ENCODE measurements at regions not wholly inside any gene's neighbourhood (a gene's known extent, or its start where the extent isn't known, plus 50 kb on each side); places are given as distances from the start of the nearest gene placed in this dataset.
"Not testable (repeated sequence)": the region's sequence is repeated elsewhere in the genome, so short reads cannot be mapped to it uniquely, and the experiment has no call there.

DNA sequence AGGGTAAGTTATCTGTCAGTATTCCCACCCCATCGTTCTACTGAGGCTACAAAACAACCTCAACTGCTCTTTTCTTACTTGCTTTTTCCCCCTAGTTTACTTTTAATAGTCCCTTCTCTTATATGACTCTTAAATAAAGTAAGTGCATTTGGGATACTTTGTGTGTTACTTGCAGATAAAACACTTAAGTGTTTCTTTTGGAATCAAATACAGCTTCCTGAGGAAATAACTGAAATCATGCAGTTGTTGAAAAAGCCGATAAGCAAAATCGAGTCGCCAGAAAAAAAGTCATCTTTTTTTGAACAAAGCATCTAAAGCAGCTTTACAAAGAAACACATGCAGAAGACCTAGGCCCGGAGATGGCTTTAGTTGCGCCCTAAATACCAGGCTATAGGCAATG, 53.5 kb upstream of the EPB41L4A start:
- DNase-seq (no peak), ATAC-seq (no peak)
- Mint-ChIP-seq H3K4me1 (no peaks in the 10 kb centered on the region), H3K4me3 (no peak overlapping the region), H3K9me3 (no peaks in the 10 kb centered on the region), H3K27me3 (peaks cover 23% of the 10 kb centered on the region), H3K27ac (no peak overlapping the region)

DNA sequence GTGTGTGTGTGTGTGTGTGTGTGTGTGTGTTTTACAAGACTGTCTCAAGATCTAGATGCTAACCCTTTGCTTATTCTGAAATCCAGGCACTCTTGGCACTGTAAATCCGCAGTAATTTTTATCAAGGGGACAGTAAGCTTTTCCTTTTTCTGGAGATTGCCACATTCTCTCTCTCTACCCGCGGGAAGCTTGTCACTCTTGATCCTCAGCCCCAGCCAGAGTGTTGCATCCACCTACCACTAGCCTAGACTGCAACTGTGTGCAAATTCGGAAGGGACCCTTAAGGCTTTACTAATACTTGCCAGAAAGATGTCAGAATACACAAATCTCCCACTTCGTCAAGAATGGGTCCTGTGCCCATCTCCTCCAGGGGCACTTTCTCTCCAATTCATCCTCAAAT, 54.9 kb upstream of the EPB41L4A start:
- Mint-ChIP-seq H3K27me3 (peaks cover 31% of the 10 kb centered on the region), H3K27ac (no peak overlapping the region), H3K4me1 (no peaks in the 10 kb centered on the region), H3K4me3 (no peak overlapping the region), H3K9me3 (no peaks in the 10 kb centered on the region)
- ATAC-seq: no peak
- no peak for DNase-seq

DNA sequence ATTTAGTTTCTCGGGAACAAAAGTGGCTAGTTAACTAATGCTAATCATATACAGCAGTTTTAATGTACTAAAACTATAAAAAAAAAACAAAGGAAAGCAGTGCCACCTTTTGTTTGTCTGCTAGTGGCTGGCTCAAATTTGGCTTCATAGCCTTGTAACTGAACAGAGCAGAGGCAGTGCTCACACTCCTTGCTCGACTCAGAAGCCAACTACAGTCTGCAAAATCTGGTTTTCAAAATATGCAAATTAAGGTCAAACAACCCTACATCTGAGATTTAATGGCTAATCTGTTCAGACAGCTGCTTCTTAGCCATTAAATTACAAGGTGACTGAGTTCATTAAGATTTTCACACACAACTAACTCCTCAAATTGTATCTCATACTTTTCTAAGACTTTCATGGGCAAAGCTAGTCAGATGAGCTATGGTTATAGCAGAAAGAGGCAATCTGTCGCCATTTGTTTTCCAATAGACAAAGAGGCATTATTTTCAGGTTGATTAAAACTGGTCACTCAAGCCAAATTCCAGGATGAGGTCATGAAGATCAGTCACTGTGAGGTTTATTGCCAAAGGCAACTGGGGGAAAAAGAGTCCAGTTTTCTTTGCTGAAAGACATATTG, 56.8 kb upstream of the EPB41L4A start:
- no peak overlapping the region for H3K4me3 Mint-ChIP-seq
- H3K4me1 Mint-ChIP-seq: no peaks in the 10 kb centered on the region
- no peak overlapping the region for H3K27ac Mint-ChIP-seq
- peaks cover 29% of the 10 kb centered on the region for H3K27me3 Mint-ChIP-seq
- no peaks in the 10 kb centered on the region for H3K9me3 Mint-ChIP-seq
- DNase-seq: no peak
- no peak for ATAC-seq

DNA sequence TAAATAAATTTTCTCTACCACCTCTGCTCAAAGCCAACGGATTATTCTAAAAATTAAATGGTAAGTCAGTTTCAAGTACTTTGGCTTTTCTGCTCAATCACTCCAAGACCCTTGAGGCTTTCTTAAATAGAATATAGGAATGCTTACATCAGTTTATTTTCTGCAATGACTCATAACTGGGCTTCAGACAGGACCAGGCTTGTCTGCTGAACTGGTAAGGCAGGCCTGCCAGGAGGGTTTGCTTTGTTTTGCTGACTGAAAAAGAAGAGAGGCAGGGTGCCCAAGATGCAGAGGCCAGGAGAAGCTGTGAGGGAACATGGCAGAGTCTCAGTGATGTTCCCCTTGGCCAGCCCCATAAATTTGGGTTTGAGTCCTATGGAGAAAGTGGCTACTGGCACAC, 60.3 kb upstream of the EPB41L4A start:
- H3K9me3 Mint-ChIP-seq: peaks cover 0 to 12% of the 10 kb centered on the region in 2 donors
- H3K27me3 Mint-ChIP-seq: peaks cover 25% of the 10 kb centered on the region
- DNase-seq: no peak
- ATAC-seq: no peak
- no peak overlapping the region for H3K4me3 Mint-ChIP-seq
- no peaks in the 10 kb centered on the region for H3K4me1 Mint-ChIP-seq
- H3K27ac Mint-ChIP-seq: no peak overlapping the region

DNA sequence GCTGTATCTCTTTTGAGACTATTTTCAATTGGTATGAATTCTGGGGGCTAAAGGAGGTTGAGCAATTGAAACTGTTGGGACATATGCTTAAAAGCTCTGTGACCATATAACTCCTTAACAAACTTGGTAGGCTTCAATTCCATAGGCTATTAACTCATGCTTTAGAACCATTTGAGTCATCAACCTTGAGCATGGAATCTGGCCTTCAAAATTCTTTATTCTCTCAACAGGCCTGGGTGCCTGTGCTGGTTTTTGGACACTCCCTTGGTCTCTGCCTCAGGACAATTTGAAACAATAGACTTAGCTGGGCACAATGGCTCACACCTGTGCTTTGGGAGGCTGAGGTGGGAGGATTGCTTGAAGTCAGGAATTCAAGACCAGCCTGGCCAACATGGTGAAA, 61.4 kb upstream of the EPB41L4A start:
- Mint-ChIP-seq H3K4me1 (no peaks in the 10 kb centered on the region), H3K9me3 (peaks cover 0 to 17% of the 10 kb centered on the region in 2 donors), H3K27me3 (peaks cover 24% of the 10 kb centered on the region), H3K4me3 (no peak overlapping the region), H3K27ac (no peak overlapping the region)
- no peak for DNase-seq
- no peak for ATAC-seq

DNA sequence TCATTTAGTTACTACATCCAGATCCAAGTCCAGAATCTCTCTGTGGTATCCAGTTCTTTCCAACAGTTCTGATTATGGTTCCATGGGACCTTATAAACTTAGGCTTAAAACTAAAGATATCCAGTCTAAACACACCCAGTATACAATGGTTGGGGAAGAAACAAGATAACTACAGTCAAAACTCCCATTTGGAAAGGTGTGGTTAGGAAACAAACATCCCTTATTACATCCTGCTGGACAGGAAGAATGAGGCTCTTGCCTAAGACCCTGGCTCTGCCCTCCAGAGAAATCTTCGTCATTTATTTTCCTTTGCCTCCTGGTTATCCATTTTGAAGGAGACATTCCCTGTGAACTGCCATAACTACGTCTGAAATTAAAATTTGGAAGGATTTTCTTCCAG, 64.6 kb upstream of the EPB41L4A start:
- no peaks in the 10 kb centered on the region for H3K4me1 Mint-ChIP-seq
- peaks cover 0 to 17% of the 10 kb centered on the region in 2 donors for H3K9me3 Mint-ChIP-seq
- DNase-seq: no peak
- no peak overlapping the region for H3K27ac Mint-ChIP-seq
- no peak for ATAC-seq
- peaks cover 27% of the 10 kb centered on the region for H3K27me3 Mint-ChIP-seq
- H3K4me3 Mint-ChIP-seq: no peak overlapping the region

DNA sequence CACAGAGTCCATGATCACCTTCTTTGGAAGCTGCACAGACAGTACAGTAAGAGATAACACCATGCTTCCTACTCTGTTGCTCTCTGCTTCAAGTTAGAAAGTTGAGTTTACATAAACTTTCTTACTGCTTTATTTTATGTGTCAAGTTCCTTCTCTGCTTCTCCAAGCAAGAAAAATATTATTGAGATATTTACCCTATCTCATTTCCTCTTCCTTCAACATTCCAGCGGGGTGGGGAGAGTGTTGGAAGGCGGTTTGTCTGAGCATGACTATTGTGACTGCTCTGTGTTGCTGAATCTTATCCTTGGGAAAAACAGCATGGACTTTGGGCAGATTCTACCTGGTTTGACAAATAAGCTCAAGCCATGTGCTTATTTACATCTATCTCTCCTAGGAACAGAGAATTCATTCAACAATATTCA, 66.9 kb upstream of the EPB41L4A start:
- H3K4me3 Mint-ChIP-seq: no peak overlapping the region
- H3K27ac Mint-ChIP-seq: no peak overlapping the region
- ATAC-seq (no peak), DNase-seq (no peak)
- H3K27me3 Mint-ChIP-seq: peaks cover 24% of the 10 kb centered on the region
- peaks cover 0 to 17% of the 10 kb centered on the region in 2 donors for H3K9me3 Mint-ChIP-seq
- H3K4me1 Mint-ChIP-seq: no peaks in the 10 kb centered on the region

DNA sequence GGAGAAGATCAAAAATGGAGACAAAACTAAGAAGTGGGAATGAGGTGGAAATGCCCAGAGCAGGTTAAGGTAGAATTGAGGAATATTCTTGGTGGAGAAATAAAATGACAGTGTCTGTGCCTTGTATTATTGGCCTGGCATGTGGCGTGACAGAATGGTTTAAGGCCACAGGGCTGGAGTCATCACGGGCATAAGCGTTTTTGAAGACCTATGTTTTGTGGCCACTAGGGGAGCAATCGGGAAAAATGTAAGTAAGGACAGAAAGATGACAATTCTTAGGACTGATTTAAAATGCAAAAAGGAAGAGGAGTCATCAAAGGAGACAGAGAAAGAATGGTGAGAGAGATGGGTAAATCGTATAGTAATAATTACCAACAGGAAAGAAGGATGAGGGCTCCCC, 72.2 kb upstream of the EPB41L4A start:
- H3K4me3 Mint-ChIP-seq: no peak overlapping the region
- no peaks in the 10 kb centered on the region for H3K9me3 Mint-ChIP-seq
- H3K4me1 Mint-ChIP-seq: no peaks in the 10 kb centered on the region
- ATAC-seq: no peak
- no peak overlapping the region for H3K27ac Mint-ChIP-seq
- DNase-seq: no peak
- peaks cover 22% of the 10 kb centered on the region for H3K27me3 Mint-ChIP-seq

DNA sequence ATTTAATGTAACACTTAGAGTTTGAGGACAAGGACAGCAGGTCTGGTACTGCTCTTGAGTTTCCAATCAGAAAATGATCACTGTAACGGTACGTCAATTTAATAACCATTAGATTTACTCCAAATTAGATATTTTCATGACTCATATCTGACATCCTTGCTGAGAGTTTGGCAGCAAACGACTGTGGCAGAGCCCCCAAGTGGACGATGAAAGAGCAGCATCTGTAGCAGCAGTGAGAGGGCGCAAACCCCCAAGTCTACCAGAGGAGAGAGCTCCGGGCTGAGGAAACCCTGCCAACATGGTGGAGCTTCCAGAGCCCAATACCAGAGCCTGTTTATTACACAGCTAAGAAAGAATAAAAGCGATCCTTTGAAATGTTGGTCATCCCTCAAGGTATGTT, 73.2 kb upstream of the EPB41L4A start:
- DNase-seq: peak; percentile 4 to 15
- peaks cover 27% of the 10 kb centered on the region for H3K27me3 Mint-ChIP-seq
- H3K4me1 Mint-ChIP-seq: no peaks in the 10 kb centered on the region
- no peaks in the 10 kb centered on the region for H3K9me3 Mint-ChIP-seq
- no peak overlapping the region for H3K4me3 Mint-ChIP-seq
- peak; percentile 67 for ATAC-seq
- no peak overlapping the region for H3K27ac Mint-ChIP-seq

DNA sequence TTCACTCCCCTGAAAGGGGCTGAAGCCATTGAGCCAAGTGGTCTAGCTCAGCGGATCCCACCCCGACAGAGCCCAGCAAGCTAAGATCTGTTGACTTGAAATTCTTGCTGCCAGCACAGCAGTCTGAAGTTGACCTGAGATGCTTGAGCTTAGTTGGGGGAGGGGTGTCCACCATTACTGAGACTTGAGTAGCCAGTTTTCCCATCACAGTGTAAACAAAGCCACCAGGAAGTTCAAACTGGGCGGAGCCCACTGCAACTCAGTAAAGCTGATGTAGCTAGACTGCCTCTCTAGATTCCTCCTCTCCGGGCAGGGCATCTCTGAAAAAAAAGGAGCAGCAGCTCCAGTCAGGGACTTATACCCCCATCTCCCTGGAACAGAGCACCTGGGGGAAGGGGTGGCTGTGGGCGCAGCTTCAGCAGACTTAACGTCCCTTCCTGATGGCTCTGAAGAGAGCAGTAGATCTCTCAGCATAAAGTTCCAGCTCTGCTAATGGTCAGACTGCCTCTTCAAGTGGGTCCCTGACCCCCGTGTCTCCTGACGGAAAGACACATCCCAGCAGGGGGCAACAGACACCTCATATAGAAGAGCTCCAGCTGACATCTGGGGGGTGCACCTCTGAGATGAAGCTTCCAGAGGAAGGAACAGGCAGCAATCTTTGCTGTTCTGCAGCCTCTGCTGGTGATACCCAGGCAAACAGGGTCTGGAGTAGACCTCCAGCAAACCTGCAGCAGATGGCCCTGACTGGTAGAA, 84.8 kb upstream of the EPB41L4A start:
- H3K27ac Mint-ChIP-seq, H3K4me1 Mint-ChIP-seq, DNase-seq, ATAC-seq, H3K4me3 Mint-ChIP-seq: not testable (repeated sequence)
- H3K9me3 Mint-ChIP-seq: peaks cover 17 to 26% of the 10 kb centered on the region in 2 donors
- peaks cover 38% of the 10 kb centered on the region for H3K27me3 Mint-ChIP-seq

DNA sequence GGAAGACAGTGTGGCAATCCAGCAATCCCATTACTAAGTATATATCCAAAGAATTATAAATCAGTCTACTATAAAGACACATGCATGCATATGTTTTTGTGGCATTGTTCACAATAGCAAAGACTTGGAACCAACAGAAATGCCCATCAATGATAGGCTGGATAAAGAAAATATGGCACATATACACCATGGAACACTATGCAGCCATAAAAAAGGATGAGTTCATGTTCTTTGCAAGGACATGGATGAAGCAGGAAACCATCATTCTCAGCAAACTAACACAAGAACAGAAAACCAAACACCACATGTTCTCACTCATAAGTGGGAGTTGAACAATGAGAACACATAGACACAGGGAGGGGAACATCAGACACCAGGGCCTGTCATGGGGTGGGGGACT, 90.0 kb upstream of the EPB41L4A start:
- not testable (repeated sequence) for H3K4me1 Mint-ChIP-seq, H3K27ac Mint-ChIP-seq, H3K4me3 Mint-ChIP-seq, DNase-seq, ATAC-seq
- H3K27me3 Mint-ChIP-seq: peaks cover 11% of the 10 kb centered on the region
- H3K9me3 Mint-ChIP-seq: peaks cover 17 to 25% of the 10 kb centered on the region in 2 donors

DNA sequence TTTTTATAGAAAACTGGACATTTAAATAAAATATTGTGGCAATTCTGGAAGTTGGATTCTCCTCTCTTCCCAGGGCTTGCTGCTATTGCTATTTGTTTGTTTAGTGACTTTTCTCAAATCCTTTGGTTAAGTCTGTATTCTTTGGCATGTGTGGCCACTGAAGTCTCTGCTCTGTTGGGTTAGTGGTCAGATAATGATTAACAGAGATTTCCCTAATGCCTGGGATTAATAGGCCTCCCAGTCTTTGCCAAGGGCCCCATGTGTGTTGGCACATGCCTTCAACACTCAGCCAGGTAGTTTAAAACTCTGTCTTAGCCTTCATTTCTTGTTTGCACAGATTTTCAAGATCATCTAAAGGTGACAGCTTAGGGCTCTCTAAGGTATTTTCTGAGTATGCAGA, 92.8 kb upstream of the EPB41L4A start:
- Mint-ChIP-seq H3K27me3 (no peaks in the 10 kb centered on the region), H3K27ac (no peak overlapping the region), H3K9me3 (no peaks in the 10 kb centered on the region), H3K4me1 (no peaks in the 10 kb centered on the region), H3K4me3 (no peak overlapping the region)
- ATAC-seq: no peak
- no peak for DNase-seq

DNA sequence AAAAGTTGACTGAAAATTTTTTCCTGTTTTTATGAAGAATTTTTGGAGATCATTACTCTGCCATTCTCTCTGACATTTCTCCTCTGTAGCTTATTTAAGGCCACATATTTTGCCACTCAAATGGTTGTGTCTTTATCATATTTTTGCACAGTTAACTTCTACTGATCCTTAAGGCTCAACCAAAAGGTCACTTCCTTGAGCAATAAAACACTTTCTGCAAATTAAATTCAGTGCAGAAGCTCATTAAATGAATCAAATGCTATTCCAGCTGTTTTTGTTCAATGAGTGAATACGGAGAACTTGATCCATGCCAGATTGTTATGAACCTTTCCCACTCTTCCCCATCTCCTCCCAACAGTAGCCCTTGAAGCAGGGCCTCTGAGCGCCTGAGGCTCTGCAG, 93.8 kb upstream of the EPB41L4A start:
- H3K4me3 Mint-ChIP-seq: no peak overlapping the region
- H3K27me3 Mint-ChIP-seq: no peaks in the 10 kb centered on the region
- ATAC-seq (no peak), DNase-seq (no peak)
- no peaks in the 10 kb centered on the region for H3K4me1 Mint-ChIP-seq
- H3K27ac Mint-ChIP-seq: no peak overlapping the region
- no peaks in the 10 kb centered on the region for H3K9me3 Mint-ChIP-seq

DNA sequence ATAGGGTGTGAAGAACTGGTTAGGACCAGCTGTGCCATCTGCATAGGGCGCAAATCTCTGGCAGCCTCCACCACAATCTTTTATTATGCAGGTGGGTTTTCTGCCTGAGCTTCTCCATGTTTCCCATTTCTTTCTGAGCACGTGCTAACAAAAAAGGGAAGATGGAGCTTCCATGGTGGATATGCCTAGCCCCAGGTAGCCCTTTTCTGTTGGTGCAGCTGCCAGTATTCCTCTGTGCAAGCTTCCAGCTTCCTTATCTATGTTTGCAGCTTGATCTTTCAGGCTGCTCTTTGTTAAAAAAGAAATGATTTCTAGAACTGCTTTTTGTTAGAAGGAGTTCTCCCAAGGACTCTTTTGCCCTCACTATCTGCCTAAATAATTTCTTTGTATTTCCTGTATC, 95.0 kb upstream of the EPB41L4A start:
- DNase-seq (no peak), ATAC-seq (no peak)
- Mint-ChIP-seq H3K9me3 (no peaks in the 10 kb centered on the region), H3K4me1 (no peaks in the 10 kb centered on the region), H3K27ac (no peak overlapping the region), H3K27me3 (peaks cover 6% of the 10 kb centered on the region), H3K4me3 (no peak overlapping the region)

DNA sequence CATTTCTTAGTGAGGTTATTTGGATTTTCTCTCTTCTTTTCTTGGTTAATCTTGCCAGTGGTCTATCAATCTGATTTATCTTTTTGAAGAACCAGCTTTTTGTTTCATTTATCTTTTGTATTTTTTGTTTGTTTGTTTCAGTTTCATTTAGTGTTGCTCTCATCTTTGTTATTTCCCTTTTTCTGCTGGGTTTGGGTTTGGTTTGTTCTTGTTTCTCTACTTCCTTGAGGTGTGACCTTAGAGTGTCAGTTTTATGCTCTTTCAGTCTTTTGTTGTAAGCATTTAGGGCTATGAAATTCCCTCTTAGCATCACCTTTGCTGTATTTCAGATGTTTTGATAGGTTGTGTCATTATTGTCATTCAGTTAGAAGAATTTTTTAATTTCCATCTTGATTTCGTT, 101.4 kb upstream of the EPB41L4A start:
- not testable (repeated sequence) for DNase-seq
- peak overlapping the region in 1 of 2 donors; percentile 60 for H3K27ac Mint-ChIP-seq

DNA sequence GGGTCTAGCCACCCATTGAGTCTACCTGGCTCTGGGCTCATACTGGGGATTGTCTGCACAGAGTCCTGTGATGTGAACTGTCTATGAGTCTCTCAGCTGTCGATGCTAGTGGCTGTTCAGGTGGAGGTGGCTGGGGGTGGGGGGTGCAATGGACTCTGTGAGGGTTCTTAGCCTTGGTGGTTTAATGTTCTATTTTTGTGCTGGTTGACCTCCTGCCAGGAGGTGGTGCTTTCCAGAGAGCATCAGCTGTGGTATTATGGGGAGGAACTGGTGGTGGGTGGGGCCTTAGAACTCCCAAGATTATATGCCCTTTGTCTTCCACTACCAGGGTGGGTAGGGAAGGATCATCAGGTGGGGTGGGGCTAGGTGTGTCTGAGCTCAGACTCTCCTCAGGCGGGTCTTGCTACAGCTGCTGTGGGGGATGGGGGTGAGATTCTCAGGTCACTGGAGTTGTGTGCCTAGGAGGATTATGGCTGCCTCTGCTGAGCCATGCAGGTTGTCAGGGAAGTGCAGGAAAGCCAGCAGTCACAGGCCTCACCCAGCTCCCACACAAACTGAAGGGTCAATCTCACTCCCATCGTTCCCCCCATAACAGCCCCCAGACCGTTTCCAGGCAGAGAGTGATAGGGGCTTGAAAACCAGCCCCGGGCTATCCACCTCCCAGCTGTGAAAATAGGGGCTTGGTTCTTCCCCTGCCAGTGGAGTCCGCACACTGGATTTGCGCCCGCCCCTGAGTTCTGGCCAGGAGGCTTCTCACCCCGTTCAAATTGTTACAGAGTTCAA, 104.0 kb upstream of the EPB41L4A start:
- not testable (repeated sequence) for H3K9me3 Mint-ChIP-seq, DNase-seq, H3K4me3 Mint-ChIP-seq, ATAC-seq, H3K4me1 Mint-ChIP-seq
- H3K27ac Mint-ChIP-seq: peak overlapping the region in 1 of 2 donors; percentile 43
- peaks cover 70% of the 10 kb centered on the region for H3K27me3 Mint-ChIP-seq

More for the DNA sequence above, 101.4 kb upstream of the EPB41L4A start:
- H3K4me3 Mint-ChIP-seq, H3K9me3 Mint-ChIP-seq, H3K4me1 Mint-ChIP-seq, ATAC-seq: not testable (repeated sequence)
- H3K27me3 Mint-ChIP-seq: peaks cover 63% of the 10 kb centered on the region
